ENCODE measurements at regions not wholly inside any gene's neighbourhood (a gene's known extent, or its start where the extent isn't known, plus 50 kb on each side); places are given as distances from the start of the nearest gene placed in this dataset.

DNA sequence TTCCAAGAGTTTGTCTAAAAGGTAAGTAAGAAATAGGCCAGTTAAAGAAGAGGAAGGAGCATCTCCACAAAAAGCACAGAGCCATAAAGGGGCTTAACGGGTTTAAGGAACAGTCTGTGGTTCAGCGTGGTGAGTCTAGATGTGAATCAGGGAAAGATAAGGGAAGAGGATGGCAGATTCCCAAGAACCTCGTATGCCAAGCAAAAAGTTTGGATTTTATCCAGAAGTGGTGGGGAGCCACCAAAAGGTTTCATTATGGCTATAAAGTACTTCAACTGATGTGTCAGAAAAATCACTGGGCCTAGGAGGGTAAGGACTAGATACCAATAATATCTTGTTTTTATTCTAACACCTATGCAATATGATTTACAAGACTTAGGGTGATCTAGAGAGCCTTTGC, 161.9 kb upstream of the PTER start:
- Histone ChIP-seq H3K4me2 (ENCODE audit: insufficient read depth in 1 of 2, low read depth in 2 of 2, low read length in 2 of 2) (no peak overlapping the region), H3K23ac (ENCODE audit: insufficient read length) (no peak overlapping the region), H3K9me3 (ENCODE audit: insufficient read depth in 2 of 2, low read depth in 1 of 2, low read length in 1 of 2) (peaks cover 10 to 13% of the 10 kb centered on the region in 2 experiments; a peak in 3 of 4 replicates), H3K23me2 (ENCODE audit: low read depth, low read length) (no peaks in the 10 kb centered on the region), H2AK5ac (ENCODE audit: low read depth, low read length) (no peak overlapping the region), H3K4ac (replicated peaks; ENCODE audit: insufficient read length, low read depth, low read length) (no peak overlapping the region), H2BK12ac (ENCODE audit: low read depth, low read length) (no peak overlapping the region), H3K56ac (replicated peaks; ENCODE audit: insufficient read length, low read depth, low read length) (no peak overlapping the region), H2BK120ac (replicated peaks; ENCODE audit: low read depth, low read length) (no peak overlapping the region), H3K27me3 (replicated peaks in 1 of 4; ENCODE audit: control insufficient read depth in 3 of 4, extremely low read depth in 1 of 4, insufficient read depth in 3 of 4, low read length in 3 of 4) (peaks cover 0 to 1% (median 0%) of the 10 kb centered on the region in 4 experiments; a peak in 1 of 7 replicates), H3K79me1 (ENCODE audit: low read depth, low read length) (no peaks in the 10 kb centered on the region), H2BK20ac (ENCODE audit: low read length) (no peak overlapping the region), H2AFZ (ENCODE audit: low read length) (no peak overlapping the region), H4K5ac (ENCODE audit: insufficient read length, low read depth, low read length) (no peak overlapping the region), H3K18ac (ENCODE audit: extremely low read depth, low read length) (no peak overlapping the region), H2BK15ac (ENCODE audit: low read length) (no peak overlapping the region), H4K8ac (ENCODE audit: extremely low read depth, insufficient read depth, low read length) (no peak overlapping the region), H3K36me3 (ENCODE audit: control insufficient read depth in 2 of 4, insufficient read depth in 4 of 4, low read length in 3 of 4) (peaks cover 0 to 7% (median 0%) of the 10 kb centered on the region in 4 experiments; a peak in 1 of 8 replicates), H2BK5ac (ENCODE audit: low read depth, low read length) (no peak overlapping the region), H3K9ac (replicated peaks in 1 of 4; ENCODE audit: extremely low read depth in 1 of 4, low read depth in 3 of 4, low read length in 3 of 4) (no peak overlapping the region), H3K79me2 (ENCODE audit: control insufficient read depth in 1 of 2, insufficient read depth in 2 of 2, low read length in 2 of 2) (no peaks in the 10 kb centered on the region), H4K20me1 (replicated peaks in 1 of 2; ENCODE audit: control insufficient read depth in 1 of 2, insufficient read depth in 2 of 2, low read length in 2 of 2) (no peaks in the 10 kb centered on the region), H3K27ac (ENCODE audit: low read depth, low read length) (no peak overlapping the region), H3K14ac (ENCODE audit: insufficient read length) (no peak overlapping the region), H3K4me3 (ENCODE audit: extremely low read depth in 1 of 4, insufficient read depth in 2 of 4, low read depth in 3 of 4, low read length in 4 of 4) (no peak overlapping the region), H3K4me1 (replicated peaks in 1 of 4; ENCODE audit: control insufficient read depth in 3 of 4, insufficient read depth in 4 of 4, low read length in 3 of 4) (no peaks in the 10 kb centered on the region), H4K91ac (replicated peaks; ENCODE audit: insufficient read length, low read length) (no peak overlapping the region)
- 84% methylated on average over 3 of the region's 3 CpGs; no CpG with 5 or more reads in 1 of the 2 experiments for WGBS, 2 experiments (ENCODE audit: extremely low coverage in 1 of 2, insufficient coverage in 1 of 2, insufficient read length in 1 of 2, insufficient replicate concordance in 2 of 2, low coverage in 1 of 2, low lambda C conversion rate in 2 of 2, missing lambda C conversion rate in 1 of 2)
- ChIA-PET CTCF (ENCODE audit: partially characterized antibody) (no interaction called here), POLR2A (ENCODE audit: partially characterized antibody) (no interaction called here)
- DNase-seq (ENCODE audit: low read depth in 1 of 2, low spot score in 2 of 2): no peak
- no peak for FAIRE-seq
- TF ChIP-seq RNF2 (IDR thresholded peaks at IDR 0.05; ENCODE audit: borderline replicate concordance, low read depth, low read length, missing control alignments, poor library complexity, severe bottlenecking) (no peak), NRF1 (IDR thresholded peaks at IDR 0.05; ENCODE audit: low read depth, low read length) (no peak), CHD2 (IDR thresholded peaks at IDR 0.05; ENCODE audit: low read length) (no peak), SIX5 (IDR thresholded peaks at IDR 0.05; ENCODE audit: low read depth, low read length) (no peak), MAX (IDR thresholded peaks at IDR 0.05) (no peak), CTBP2 (IDR thresholded peaks at IDR 0.05; ENCODE audit: borderline replicate concordance, insufficient read depth, insufficient read length, low read length) (no peak), SRF (IDR thresholded peaks at IDR 0.05; ENCODE audit: low read depth, low read length) (no peak), BRCA1 (IDR thresholded peaks at IDR 0.05; ENCODE audit: low read depth, low read length) (no peak), SAP30 (IDR thresholded peaks at IDR 0.05; ENCODE audit: insufficient read depth, insufficient replicate concordance, low read length) (no peak), POLR2AphosphoS5 (IDR thresholded peaks at IDR 0.05; ENCODE audit: low read depth, low read length) (no peak), GTF2F1 (IDR thresholded peaks at IDR 0.05; ENCODE audit: borderline replicate concordance, low read depth, low read length) (no peak), CBX5 (IDR thresholded peaks at IDR 0.05; ENCODE audit: low read depth, low read length) (no peak), EGR1 (IDR thresholded peaks at IDR 0.05; ENCODE audit: borderline replicate concordance, low read depth, low read length) (no peak), RFX5 (IDR thresholded peaks at IDR 0.05; ENCODE audit: borderline replicate concordance, low read depth, low read length) (no peak), SP4 (IDR thresholded peaks at IDR 0.05; ENCODE audit: low read length) (no peak)
